Psoas muscle (tissue), 7 donors: ENCODE measurements at regions not wholly inside any gene's neighbourhood (a gene's known extent, or its start where the extent isn't known, plus 50 kb on each side); places are given as distances from the start of the nearest gene placed in this dataset.

Source experiments
- ATAC-seq, 4 donors: fragments of 200-7000 bp; cut with Tn5 transposase; one replicate each; pipeline ENCODE4 v1.9.1; 2020; ENCODE audit warnings: moderate library complexity in 3 of 4, mild to moderate bottlenecking in 2 of 4
- DNase-seq, 2 donors: peaks; one replicate each; pipeline ENCODE4 v3.0.0-alpha.2; 2020
- H3K27ac ChIP-seq: fragments of 200-600 bp; one replicate; pipeline ENCODE4 v1.8.0; 2022
- H3K27me3 ChIP-seq, 3 donors: fragments of 200-600 bp in 1 of 3; one replicate each; pipeline versions ENCODE4 v1.6.1 to v1.8.0; 2013 to 2022; ENCODE audit warnings: low read length in 2 of 3, mild to moderate bottlenecking in 2 of 3, moderate library complexity in 1 of 3; ENCODE audit not compliant: insufficient read depth in 3 of 3
- H3K36me3 ChIP-seq, 2 donors: fragments of 200-600 bp in 1 of 2; one replicate each; pipeline versions ENCODE4 v1.6.1 to v1.8.0; 2013 to 2022; ENCODE audit warnings: low read depth in 1 of 2, mild to moderate bottlenecking in 1 of 2, moderate library complexity in 1 of 2; ENCODE audit not compliant: insufficient read depth in 1 of 2
- H3K4me1 ChIP-seq: fragments of 200-600 bp; one replicate; pipeline ENCODE4 v1.8.0; 2022
- H3K4me3 ChIP-seq: fragments of 200-600 bp; one replicate; pipeline ENCODE4 v1.8.0; 2022; ENCODE audit warnings: mild to moderate bottlenecking
- H3K9me3 ChIP-seq: fragments of 200-600 bp; one replicate; pipeline ENCODE4 v1.8.0; 2022
- WGBS, 3 donors: extraction: QIAGEN DNeasy Blood & Tissue Kit; methylation state at CpG; one replicate each; pipeline versions ENCODE4 v1.1.6 to v1.1.7; 2013; 5-methylcytosine and 5-hydroxymethylcytosine counted together
- intact Hi-C, 2 donors: fragments of 100-400 bp; cut with DNase I; formaldehyde crosslinking; loops; one replicate each; pipeline versions ENCODE4 v1.11.0 to v1.14.2; 2022
- TF ChIP-seq, protein P1 (sequence below): fragments of 200-600 bp; IDR thresholded peaks from one replicate; pipeline ENCODE4 v1.8.0; 2022; ENCODE audit warnings: antibody characterized with exemption
- donor health status: healthy with polysubstance abuse.
- donor health status: DM: no; HTN: no; CAD: no; lungs with moderate emphysema.
- donor health status: Bipolar disorder and iron deficiency.
- donor health status: healthy.
- donor health status: DM: yes; HTN: yes; CAD: no.
- donor health status: DM: no; HTN: no; CAD: no.
- donor health status: DM: yes; HTN: yes; CAD: no.

DNA sequence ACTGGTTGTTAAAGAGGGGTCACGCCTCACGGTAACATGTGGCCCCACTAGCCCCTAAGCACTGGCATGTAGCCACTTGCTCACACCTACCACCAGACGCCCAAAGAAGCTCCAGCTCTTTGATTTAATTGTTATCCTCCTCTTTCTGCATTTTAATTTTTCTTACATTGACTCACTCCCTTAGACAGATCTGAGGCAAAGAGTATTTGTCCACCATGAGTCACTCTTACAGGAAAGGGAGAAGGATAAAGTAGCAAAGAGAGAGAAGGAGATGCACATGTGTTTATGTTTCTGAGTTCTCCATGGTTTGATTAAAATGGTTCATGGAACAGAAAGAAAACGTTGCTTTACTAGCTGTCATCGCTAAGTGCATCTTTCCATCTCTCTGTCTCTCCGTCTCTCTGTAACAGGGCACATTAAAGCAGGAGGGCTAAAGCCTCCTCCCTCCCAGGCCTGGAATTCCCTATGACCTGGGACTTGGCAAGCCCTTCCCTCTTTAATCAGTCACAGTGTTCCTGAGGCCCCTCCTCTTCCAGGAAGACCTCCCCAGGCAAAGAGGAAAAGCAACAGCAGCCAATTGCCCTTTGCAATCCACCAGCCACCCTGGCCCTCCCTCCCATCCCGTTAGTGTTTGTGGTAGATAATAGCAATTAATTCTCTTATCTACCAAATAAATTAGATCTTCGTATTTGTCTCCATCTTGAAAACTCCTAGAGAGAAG lies 112.8 kb upstream of the TSHZ2 start:
- ATAC-seq = no peak
- TF ChIP-seq, protein P1, sequence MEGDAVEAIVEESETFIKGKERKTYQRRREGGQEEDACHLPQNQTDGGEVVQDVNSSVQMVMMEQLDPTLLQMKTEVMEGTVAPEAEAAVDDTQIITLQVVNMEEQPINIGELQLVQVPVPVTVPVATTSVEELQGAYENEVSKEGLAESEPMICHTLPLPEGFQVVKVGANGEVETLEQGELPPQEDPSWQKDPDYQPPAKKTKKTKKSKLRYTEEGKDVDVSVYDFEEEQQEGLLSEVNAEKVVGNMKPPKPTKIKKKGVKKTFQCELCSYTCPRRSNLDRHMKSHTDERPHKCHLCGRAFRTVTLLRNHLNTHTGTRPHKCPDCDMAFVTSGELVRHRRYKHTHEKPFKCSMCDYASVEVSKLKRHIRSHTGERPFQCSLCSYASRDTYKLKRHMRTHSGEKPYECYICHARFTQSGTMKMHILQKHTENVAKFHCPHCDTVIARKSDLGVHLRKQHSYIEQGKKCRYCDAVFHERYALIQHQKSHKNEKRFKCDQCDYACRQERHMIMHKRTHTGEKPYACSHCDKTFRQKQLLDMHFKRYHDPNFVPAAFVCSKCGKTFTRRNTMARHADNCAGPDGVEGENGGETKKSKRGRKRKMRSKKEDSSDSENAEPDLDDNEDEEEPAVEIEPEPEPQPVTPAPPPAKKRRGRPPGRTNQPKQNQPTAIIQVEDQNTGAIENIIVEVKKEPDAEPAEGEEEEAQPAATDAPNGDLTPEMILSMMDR = no peak

GRCh38 chr20:52852714-52853113 lies 119.4 kb upstream of the TSHZ2 start:
- H3K27ac ChIP-seq = no peak overlapping the region
- TF ChIP-seq, protein P1 = no peak
- intact Hi-C loops = no loop called here
- H3K9me3 ChIP-seq = no peaks in the 10 kb centered on the region
- DNase-seq = no peak
- no peak for ATAC-seq
- H3K27me3 ChIP-seq = no peaks in the 10 kb centered on the region
- no peaks in the 10 kb centered on the region for H3K36me3 ChIP-seq
- 63 to 70% (median 64%) methylated on average over 3 of the region's 3 CpGs for WGBS, 3 donors
- H3K4me1 ChIP-seq = no peaks in the 10 kb centered on the region
- H3K4me3 ChIP-seq = no peak overlapping the region

More for the DNA sequence above, 112.8 kb upstream of the TSHZ2 start:
- peak in 1 of 2 donors; percentile 13 for DNase-seq
- H3K36me3 ChIP-seq = no peaks in the 10 kb centered on the region
- H3K4me1 ChIP-seq = no peaks in the 10 kb centered on the region
- WGBS, 3 donors = 42 to 57% (median 49%) methylated on average over 8 of the region's 8 CpGs
- no peak overlapping the region for H3K4me3 ChIP-seq
- no peaks in the 10 kb centered on the region for H3K27me3 ChIP-seq
- H3K9me3 ChIP-seq = no peaks in the 10 kb centered on the region
- intact Hi-C loops = no loop called here
- H3K27ac ChIP-seq = no peak overlapping the region

DNA sequence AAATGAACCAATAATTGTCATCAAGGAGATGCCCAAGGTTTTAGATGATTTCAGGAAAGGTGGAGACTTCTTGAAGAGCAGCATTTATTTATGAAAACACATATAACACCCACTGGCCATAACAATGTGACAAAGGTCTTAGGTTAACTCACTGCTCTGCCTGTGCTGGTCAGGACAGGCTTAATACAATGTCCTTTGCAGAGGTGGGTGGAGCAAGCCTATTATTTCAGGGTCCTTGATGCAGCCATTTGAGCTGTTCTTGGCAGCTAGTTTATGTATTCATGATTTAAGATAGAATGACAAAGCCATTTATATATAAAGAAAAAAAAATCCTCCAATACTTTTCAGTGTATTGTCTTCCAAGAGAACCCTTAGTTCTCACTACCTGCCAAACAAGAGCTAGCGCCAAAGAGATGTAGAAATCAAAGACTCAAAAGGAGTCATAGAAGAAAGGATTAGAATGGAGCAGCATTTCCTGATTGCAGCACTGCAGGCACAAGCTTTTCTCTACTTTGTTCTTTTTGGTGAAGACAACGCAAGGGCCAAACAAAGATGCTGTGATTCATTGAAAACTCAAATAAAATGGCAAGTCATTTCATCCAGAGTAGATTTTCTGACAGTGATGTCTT lies 124.3 kb upstream of the TSHZ2 start:
- Histone ChIP-seq H3K9me3 (no peaks in the 10 kb centered on the region), H3K27me3 (no peaks in the 10 kb centered on the region), H3K4me1 (no peaks in the 10 kb centered on the region), H3K4me3 (no peak overlapping the region), H3K27ac (no peak overlapping the region), H3K36me3 (no peaks in the 10 kb centered on the region)
- WGBS, 3 donors = 84 to 90% (median 90%) methylated on average over 2 of the region's 2 CpGs
- DNase-seq (no peak), ATAC-seq (no peak)
- intact Hi-C loops = no loop called here
- TF ChIP-seq, protein P1 = no peak

- ATAC-seq (no peak), DNase-seq (no peak)
- Histone ChIP-seq H3K9me3 (no peaks in the 10 kb centered on the region), H3K27me3 (no peaks in the 10 kb centered on the region), H3K36me3 (no peaks in the 10 kb centered on the region), H3K4me3 (no peak overlapping the region), H3K4me1 (no peaks in the 10 kb centered on the region), H3K27ac (no peak overlapping the region)
- intact Hi-C loops = no loop called here
- TF ChIP-seq, protein P1 = no peak
- WGBS, 3 donors = 65 to 83% (median 78%) methylated on average over 4 of the region's 4 CpGs
These were observed 125.0 kb upstream of the TSHZ2 start for GRCh38 chr20:52847029-52847660.
